ENCODE measurements at regions not wholly inside any gene's neighbourhood (a gene's known extent, or its start where the extent isn't known, plus 50 kb on each side); places are given as distances from the start of the nearest gene placed in this dataset.

- TF ChIP-seq CTCF (IDR thresholded peaks at IDR 0.05; ENCODE audit: low read depth, low read length, poor library complexity, severe bottlenecking) (no peak), EZH2phosphoT487 (IDR thresholded peaks at IDR 0.05; ENCODE audit: borderline replicate concordance, low read length) (no peak)
Observed at GRCh38 chr9:38131729-38132128, 62.7 kb upstream of the SHB start.
